Liver (tissue), 8 donors: ENCODE measurements at regions not wholly inside any gene's neighbourhood (a gene's known extent, or its start where the extent isn't known, plus 50 kb on each side); places are given as distances from the start of the nearest gene placed in this dataset.

ENCODE experiments used
- DNase-seq: peaks from one replicate; pipeline ENCODE4 v3.0.0-alpha.2; 2017; ENCODE audit warnings: low spot score
- H3K27ac ChIP-seq, 2 donors: one replicate each; pipeline ENCODE4 v1.7.0; 2013; ENCODE audit warnings: inconsistent platforms in 2 of 2, low read length in 2 of 2, control low read depth in 1 of 2, low read depth in 1 of 2, mild to moderate bottlenecking in 1 of 2
- H3K27me3 ChIP-seq, 4 donors: one replicate each; pipeline versions ENCODE4 v1.6.1 to v1.7.0; 2013; ENCODE audit warnings: low read length in 3 of 4, inconsistent platforms in 1 of 4, mild to moderate bottlenecking in 1 of 4, moderate library complexity in 1 of 4; ENCODE audit not compliant: control insufficient read depth in 4 of 4, insufficient read depth in 4 of 4
- H3K36me3 ChIP-seq, 4 donors: one replicate each; pipeline versions ENCODE4 v1.6.1 to v1.7.0; 2013; ENCODE audit warnings: low read length in 3 of 4, mild to moderate bottlenecking in 3 of 4, low read depth in 1 of 4, moderate library complexity in 1 of 4; ENCODE audit not compliant: control insufficient read depth in 4 of 4, insufficient read depth in 3 of 4
- H3K4me1 ChIP-seq, 4 donors: one replicate each; pipeline versions ENCODE4 v1.6.1 to v1.7.0; 2013; ENCODE audit warnings: low read length in 3 of 4, mild to moderate bottlenecking in 3 of 4, moderate library complexity in 1 of 4; ENCODE audit not compliant: control insufficient read depth in 4 of 4, insufficient read depth in 4 of 4
- H3K4me3 ChIP-seq, 3 donors: one replicate each; pipeline versions ENCODE4 v1.6.1 to v1.7.0; 2013; ENCODE audit warnings: low read length in 3 of 3, control low read depth in 1 of 3, low read depth in 1 of 3, mild to moderate bottlenecking in 1 of 3
- H3K9ac ChIP-seq, 2 donors: one replicate each; pipeline ENCODE4 v1.7.0; 2013; ENCODE audit warnings: low read length in 2 of 2, mild to moderate bottlenecking in 2 of 2, moderate library complexity in 2 of 2, control low read depth in 1 of 2, low read depth in 1 of 2
- H3K9me3 ChIP-seq, 4 donors: one replicate each; pipeline versions ENCODE4 v1.6.1 to v1.7.0; 2013; ENCODE audit warnings: low read length in 3 of 4; ENCODE audit not compliant: control insufficient read depth in 4 of 4
- CTCF ChIP-seq: fragments of 150-350 bp; IDR thresholded peaks from 2 replicates; pipeline ENCODE4 v1.5.1; 2017; ENCODE audit warnings: improper control_type of control experiment, low read depth, low read length; ENCODE audit not compliant: missing input control
- FOXA1 ChIP-seq: IDR thresholded peaks from 2 replicates; pipeline ENCODE4 v1.6.1; 2016; ENCODE audit warnings: antibody characterized with exemption
- FOXA2 ChIP-seq: IDR thresholded peaks from 2 replicates; pipeline ENCODE4 v1.6.1; 2016; ENCODE audit warnings: antibody characterized with exemption
- GABPA ChIP-seq, 2 donors: IDR thresholded peaks in 1 of 2; conservative IDR thresholded peaks in 1 of 2; 2 replicates each; pipeline ENCODE4 v1.6.1; 2016; ENCODE audit warnings: antibody characterized with exemption in 2 of 2, mild to moderate bottlenecking in 1 of 2, moderate library complexity in 1 of 2
- HNF4G ChIP-seq: IDR thresholded peaks from 2 replicates; pipeline ENCODE4 v1.6.1; 2016; ENCODE audit warnings: antibody characterized with exemption
- JUND ChIP-seq, 2 donors: IDR thresholded peaks; 2 replicates each; pipeline ENCODE4 v1.6.1; 2016; ENCODE audit warnings: antibody characterized with exemption in 2 of 2
- NR2F2 ChIP-seq: IDR thresholded peaks from 2 replicates; pipeline ENCODE4 v1.6.1; 2016; ENCODE audit warnings: antibody characterized with exemption
- RAD21 ChIP-seq, 2 donors: IDR thresholded peaks; 2 replicates each; pipeline ENCODE4 v1.6.1; 2016; ENCODE audit warnings: antibody characterized with exemption in 2 of 2, mild to moderate bottlenecking in 2 of 2
- REST ChIP-seq: IDR thresholded peaks from 2 replicates; pipeline ENCODE4 v1.6.1; 2016; ENCODE audit warnings: antibody characterized with exemption, mild to moderate bottlenecking
- SP1 ChIP-seq: IDR thresholded peaks from 2 replicates; pipeline ENCODE4 v1.6.1; 2018; ENCODE audit warnings: antibody characterized with exemption, mild to moderate bottlenecking
- TAF1 ChIP-seq: conservative IDR thresholded peaks from 2 replicates; pipeline ENCODE4 v1.6.1; 2016; ENCODE audit warnings: antibody characterized with exemption, mild to moderate bottlenecking
- ZBTB33 ChIP-seq: IDR thresholded peaks from 2 replicates; pipeline ENCODE4 v1.6.1; 2016; ENCODE audit warnings: antibody characterized with exemption
- WGBS: extraction: QIAGEN DNeasy Blood & Tissue Kit; methylation state at CpG from one replicate; pipeline ENCODE4 v1.1.7; 2013; 5-methylcytosine and 5-hydroxymethylcytosine counted together
- donor health status: healthy.
- donor health status: healthy.
- donor health status: healthy.
- donor health status: healthy.
- donor health status: healthy.

DNA sequence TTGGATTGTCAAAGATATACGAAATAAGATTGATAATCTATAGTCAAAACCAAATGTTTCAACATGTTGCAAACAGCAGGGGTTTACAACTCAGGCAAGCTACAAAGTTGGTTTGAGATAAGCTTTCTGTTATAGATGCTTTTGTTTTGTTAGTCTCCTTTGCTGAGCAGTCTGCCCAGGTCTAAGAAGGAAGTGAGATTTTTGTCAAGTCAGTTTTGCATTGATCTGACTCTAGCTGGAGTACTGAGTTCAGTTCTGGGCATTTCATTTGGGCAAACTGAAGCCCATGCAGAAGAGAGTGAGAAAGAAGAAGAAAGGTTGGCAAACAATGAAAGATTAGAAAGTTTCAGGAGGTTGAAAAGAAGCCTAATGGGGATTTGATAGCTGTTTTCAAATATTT is 983.0 kb upstream of the SLC39A10 start:
- no peak overlapping the region for H3K9ac ChIP-seq

DNA sequence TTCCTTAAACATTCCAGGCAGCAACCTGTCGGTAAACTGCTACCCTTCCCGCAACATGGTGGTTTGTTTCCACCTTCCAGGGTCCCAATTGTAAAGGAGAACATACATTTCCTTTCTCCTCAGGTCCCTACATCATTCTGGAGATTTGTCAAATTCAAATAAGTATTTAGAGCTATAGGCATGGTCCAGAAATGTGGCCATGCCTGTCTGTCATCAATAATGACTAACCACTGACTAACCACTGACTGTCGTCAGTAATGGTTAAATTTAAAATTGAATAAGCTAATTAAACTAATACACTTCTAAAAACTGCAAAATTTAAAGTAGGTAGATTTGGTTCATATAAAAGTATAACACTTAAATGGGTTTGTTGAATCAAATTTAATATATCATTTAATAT is 984.0 kb upstream of the SLC39A10 start:
- H3K9ac ChIP-seq, result no peak overlapping the region
- H3K36me3 ChIP-seq, result no peaks in the 10 kb centered on the region
- H3K27ac ChIP-seq, result no peak overlapping the region
- no peak overlapping the region for H3K4me3 ChIP-seq
- no peaks in the 10 kb centered on the region for H3K4me1 ChIP-seq
- H3K9me3 ChIP-seq, result no peaks in the 10 kb centered on the region
- no peak for DNase-seq
- no peaks in the 10 kb centered on the region for H3K27me3 ChIP-seq
- 78% methylated on average over 3 of the region's 3 CpGs for WGBS
- no peak for TF ChIP-seq CTCF
- TF ChIP-seq RAD21 (IDR thresholded peaks at IDR 0.05), result no peak
- TF ChIP-seq HNF4G, result no peak
- TF ChIP-seq JUND (IDR thresholded peaks at IDR 0.05), result no peak
- TF ChIP-seq NR2F2, result no peak
- TF ChIP-seq TAF1, result no peak
- TF ChIP-seq SP1, result no peak
- no peak for TF ChIP-seq REST
- TF ChIP-seq ZBTB33, result no peak

More for the DNA sequence above, 983.0 kb upstream of the SLC39A10 start:
- no peak for DNase-seq
- Histone ChIP-seq H3K36me3 (no peaks in the 10 kb centered on the region), H3K4me1 (no peaks in the 10 kb centered on the region), H3K27ac (no peak overlapping the region), H3K4me3 (no peak overlapping the region), H3K27me3 (no peaks in the 10 kb centered on the region), H3K9me3 (no peaks in the 10 kb centered on the region)
- 62% methylated on average over 1 of the region's 1 CpG for WGBS
- TF ChIP-seq HNF4G (no peak), FOXA2 (no peak), SP1 (no peak), FOXA1 (no peak), CTCF (no peak), GABPA (IDR thresholded peaks at IDR 0.05 in 1 of 2, conservative IDR thresholded peaks at IDR 0.05 in 1 of 2) (no peak), REST (no peak)
